LNCaP clone FGC (cell line): ENCODE measurements at regions not wholly inside any gene's neighbourhood (a gene's known extent, or its start where the extent isn't known, plus 50 kb on each side); places are given as distances from the start of the nearest gene placed in this dataset.

Source experiments
- DNase-seq: peaks from one replicate; pipeline ENCODE4 v3.0.0-alpha.2; 2011; ENCODE audit warnings: low read depth
- H3K4me3 ChIP-seq: 2 replicates; pipeline ENCODE4 v1.5.1; 2011; ENCODE audit warnings: mild to moderate bottlenecking, low read depth, low read length, control low read depth
- TF ChIP-seq, protein P1 (sequence below): IDR thresholded peaks from 2 replicates; pipeline ENCODE4 v1.5.1; 2012; ENCODE audit warnings: mild to moderate bottlenecking; ENCODE audit not compliant: control insufficient read depth, insufficient read depth; ENCODE audit errors: extremely low read depth

DNA sequence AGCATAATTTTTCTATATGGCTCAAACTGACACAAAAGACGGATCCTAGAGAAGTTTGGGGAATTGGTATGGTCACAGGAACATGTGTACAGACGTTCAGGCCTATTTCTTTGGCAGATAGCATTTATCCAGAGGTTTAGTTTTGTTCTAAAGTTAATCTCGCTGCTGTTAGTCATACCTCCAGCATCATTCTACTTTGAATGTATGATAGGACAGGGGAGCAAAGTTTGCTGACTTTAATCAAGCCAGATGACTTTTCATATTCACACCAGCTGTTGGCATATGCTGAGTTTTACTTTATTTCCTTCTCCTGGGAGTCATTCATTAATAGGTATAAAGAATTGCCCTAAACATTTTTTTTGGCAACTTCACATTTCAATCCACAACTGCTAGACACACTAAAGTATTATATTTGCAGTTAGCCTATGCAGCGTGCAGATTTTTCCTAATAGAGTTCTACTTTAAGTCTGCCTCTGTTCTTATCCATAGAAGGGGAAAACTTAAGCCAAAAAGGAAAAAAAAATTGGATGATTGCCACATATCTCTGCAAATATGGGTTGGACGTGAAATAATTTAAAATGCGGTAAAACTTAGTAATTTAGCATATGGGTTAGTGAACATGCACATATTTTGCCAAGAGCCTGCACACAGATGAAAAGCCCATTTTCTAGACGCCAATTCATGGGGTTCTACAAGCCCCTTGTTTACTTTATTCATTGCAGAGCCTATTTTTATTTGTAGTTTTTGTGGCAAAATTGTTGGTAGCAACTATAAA is 213.1 kb downstream of the C7orf25 start:
- DNase-seq: no peak
- TF ChIP-seq, protein P1, sequence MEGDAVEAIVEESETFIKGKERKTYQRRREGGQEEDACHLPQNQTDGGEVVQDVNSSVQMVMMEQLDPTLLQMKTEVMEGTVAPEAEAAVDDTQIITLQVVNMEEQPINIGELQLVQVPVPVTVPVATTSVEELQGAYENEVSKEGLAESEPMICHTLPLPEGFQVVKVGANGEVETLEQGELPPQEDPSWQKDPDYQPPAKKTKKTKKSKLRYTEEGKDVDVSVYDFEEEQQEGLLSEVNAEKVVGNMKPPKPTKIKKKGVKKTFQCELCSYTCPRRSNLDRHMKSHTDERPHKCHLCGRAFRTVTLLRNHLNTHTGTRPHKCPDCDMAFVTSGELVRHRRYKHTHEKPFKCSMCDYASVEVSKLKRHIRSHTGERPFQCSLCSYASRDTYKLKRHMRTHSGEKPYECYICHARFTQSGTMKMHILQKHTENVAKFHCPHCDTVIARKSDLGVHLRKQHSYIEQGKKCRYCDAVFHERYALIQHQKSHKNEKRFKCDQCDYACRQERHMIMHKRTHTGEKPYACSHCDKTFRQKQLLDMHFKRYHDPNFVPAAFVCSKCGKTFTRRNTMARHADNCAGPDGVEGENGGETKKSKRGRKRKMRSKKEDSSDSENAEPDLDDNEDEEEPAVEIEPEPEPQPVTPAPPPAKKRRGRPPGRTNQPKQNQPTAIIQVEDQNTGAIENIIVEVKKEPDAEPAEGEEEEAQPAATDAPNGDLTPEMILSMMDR: no peak
- H3K4me3 ChIP-seq: no peak overlapping the region

DNA sequence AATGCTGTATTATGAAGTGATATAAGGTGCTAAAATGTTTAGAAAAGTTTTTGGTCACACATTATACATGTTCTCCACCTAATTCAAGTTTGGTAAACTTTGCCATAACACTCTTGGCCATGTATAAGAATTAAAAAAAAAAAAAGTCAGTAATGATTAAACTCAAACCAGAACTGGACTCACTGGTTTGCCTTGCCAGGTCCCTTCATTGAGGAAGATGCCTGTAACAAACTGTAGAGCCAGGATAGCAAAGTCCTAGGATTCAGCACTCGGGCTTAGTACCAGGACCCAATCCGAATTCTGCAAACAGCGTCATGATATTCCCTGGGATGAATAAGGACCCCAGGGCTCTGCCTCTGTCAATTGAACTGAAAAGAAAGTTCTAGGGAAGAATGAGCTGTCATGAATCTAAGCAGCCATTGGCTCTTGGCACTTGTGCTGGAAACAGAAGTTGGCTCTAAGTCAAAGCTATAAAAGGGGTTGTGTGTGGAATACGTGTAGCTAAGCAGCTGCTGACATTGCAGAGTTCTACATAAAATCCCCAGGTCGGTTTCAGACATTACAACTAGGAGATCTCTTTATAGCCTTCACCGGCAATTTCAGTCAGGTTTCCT is 216.9 kb downstream of the C7orf25 start:
- no peak overlapping the region for H3K4me3 ChIP-seq
- peak; percentile 63 for DNase-seq
- TF ChIP-seq, protein P1: no peak

DNA sequence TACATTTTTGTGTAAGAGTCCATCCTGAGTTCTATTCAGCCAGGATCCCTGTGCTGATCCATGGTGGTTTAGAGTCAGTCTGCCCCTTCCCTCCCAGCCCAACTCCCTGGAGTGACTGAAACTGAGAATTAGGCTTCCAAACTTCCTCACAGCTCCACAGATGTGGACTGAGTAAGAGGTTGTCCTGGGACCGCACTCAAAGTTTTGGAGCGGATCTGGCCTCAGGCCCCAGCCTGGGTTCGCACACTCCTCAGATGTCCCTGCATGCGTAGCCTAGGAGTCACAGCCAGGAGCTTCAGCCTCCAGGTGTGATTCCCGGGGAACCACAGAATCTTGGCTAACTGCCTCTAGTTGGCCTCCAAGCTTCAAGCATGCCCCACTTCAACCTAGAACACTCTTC is 218.1 kb downstream of the C7orf25 start:
- H3K4me3 ChIP-seq: no peak overlapping the region
- no peak for DNase-seq
- TF ChIP-seq, protein P1: no peak

DNA sequence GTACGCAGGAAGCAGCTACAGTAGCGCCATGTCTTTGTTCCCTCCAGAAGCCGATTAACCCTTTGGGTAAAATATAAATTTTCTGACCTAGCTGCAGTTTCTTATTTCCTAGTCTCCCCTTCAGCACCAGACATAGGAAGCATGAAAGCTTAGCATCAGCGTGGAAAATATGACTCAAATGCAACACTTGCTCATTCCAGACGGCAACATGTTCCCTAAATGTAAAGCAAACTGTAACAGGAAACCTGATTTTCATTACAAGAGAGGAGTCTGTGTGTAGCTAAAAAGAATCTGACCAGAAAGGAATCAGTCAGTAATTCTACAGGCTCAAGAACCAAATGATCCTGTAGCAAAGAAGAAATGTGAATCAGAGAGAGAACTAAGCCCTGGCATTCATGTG is 219.2 kb downstream of the C7orf25 start:
- TF ChIP-seq, protein P1: no peak
- no peak for DNase-seq
- no peak overlapping the region for H3K4me3 ChIP-seq

DNA sequence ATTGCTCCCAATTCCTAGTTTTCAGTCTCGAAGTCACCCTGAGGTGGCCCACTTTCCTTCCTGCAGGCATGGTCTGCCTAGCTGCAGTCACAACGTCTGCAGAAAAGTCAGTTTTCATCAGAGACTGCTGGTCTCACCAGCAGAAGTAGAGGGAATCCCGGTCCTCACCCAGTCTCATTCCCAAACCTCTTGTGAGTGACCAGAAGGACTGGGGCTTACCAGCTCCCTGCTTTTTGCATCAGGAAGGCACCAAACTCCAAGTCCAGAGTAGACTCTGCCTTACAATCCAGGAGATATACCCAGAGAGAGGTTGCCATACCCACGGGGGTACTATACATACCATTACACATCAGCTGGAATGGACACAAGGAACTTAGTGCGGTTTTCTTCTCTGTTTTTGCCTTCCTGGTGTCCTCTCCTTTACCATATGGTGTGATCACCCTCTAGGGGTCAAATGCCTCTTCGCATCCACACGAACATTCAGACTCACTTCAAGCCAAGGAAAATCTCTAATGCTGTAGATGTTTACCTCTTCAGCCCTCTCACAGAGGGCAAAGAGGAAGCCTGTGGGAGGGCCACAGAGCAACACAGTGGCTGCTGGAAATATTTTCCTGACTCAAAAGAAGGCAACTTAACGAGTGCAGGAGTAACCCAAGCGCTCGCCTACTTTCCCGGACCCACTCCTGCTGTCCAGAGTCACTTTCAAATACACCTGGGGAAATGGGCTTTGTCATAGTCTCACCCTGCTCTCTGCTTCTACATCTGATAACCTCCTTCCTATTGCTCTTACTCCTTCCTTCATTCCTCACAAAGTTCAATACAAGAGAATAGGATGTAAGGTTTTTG is 220.9 kb downstream of the C7orf25 start:
- no peak overlapping the region for H3K4me3 ChIP-seq
- DNase-seq: peak; percentile 60
- TF ChIP-seq, protein P1: peak; percentile 82

DNA sequence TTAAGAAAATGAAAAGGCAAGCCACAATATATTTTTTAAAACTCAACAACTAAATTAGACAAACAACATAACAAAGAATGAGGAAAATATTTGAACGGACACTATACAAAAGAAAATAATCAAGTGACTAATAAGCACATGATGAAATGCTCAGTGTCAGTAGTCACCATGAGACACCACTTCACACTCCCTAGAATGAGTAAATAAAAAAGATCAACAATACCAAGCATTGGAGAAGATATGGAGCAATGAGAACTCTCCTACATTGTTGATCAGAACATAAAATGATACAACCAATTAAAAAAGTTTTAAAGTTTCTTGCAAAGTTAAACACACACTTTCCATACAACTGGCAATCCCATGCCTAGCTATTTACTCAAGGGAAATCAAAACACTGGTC is 222.2 kb downstream of the C7orf25 start:
- H3K4me3 ChIP-seq: no peak overlapping the region
- TF ChIP-seq, protein P1: no peak
- DNase-seq: no peak
